ENCODE measurements at regions not wholly inside any gene's neighbourhood (a gene's known extent, or its start where the extent isn't known, plus 50 kb on each side); places are given as distances from the start of the nearest gene placed in this dataset.
"Not testable (repeated sequence)": the region's sequence is repeated elsewhere in the genome, so short reads cannot be mapped to it uniquely, and the experiment has no call there.

DNA sequence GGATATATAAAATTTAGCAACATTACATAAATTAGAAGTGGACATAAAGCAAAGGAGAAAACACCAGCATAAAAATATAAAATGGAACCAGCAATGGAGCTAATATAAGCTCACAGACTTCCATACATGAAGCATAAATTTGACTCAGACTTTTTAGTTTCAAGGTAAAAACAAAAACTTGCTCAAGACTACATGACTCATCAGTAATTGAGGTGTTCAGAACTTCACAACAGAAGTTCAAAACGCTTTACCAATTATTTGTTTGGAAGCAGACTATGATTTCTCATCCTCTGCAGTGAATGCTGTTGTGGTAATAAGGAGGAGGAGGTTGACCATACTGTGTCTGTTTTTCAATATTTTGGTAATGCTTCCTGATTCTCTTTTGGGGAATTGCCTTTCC lies 192.0 kb upstream of the MEIS1 start:
- CTCF ChIA-PET; intact Hi-C loops (cut with micrococcal nuclease; ENCODE audit: unreplicated experiment); POLR2A ChIA-PET; H3K27ac ChIP-seq (ENCODE audit: low read length); ATAC-seq; H3K9me3 ChIP-seq (ENCODE audit: control insufficient read depth, insufficient read depth, low read depth, low read length); in situ Hi-C loops (cut with HindIII; ENCODE audit: low pct_unique_long_range_greater_than_20kb, low sequenced_read_pairs); H3K4me3 ChIP-seq (ENCODE audit: low read depth in 2 of 2, low read length in 2 of 2); H3K27me3 ChIP-seq (ENCODE audit: control insufficient read depth, insufficient read depth, low read length); H3K4me1 ChIP-seq (ENCODE audit: control insufficient read depth, insufficient read depth, low read length); H3K36me3 ChIP-seq (ENCODE audit: control insufficient read depth, insufficient read depth, low read length); BruUV-seq (replicated peaks); DNase-seq (ENCODE audit: low read depth, low spot score): not testable (repeated sequence)

DNA sequence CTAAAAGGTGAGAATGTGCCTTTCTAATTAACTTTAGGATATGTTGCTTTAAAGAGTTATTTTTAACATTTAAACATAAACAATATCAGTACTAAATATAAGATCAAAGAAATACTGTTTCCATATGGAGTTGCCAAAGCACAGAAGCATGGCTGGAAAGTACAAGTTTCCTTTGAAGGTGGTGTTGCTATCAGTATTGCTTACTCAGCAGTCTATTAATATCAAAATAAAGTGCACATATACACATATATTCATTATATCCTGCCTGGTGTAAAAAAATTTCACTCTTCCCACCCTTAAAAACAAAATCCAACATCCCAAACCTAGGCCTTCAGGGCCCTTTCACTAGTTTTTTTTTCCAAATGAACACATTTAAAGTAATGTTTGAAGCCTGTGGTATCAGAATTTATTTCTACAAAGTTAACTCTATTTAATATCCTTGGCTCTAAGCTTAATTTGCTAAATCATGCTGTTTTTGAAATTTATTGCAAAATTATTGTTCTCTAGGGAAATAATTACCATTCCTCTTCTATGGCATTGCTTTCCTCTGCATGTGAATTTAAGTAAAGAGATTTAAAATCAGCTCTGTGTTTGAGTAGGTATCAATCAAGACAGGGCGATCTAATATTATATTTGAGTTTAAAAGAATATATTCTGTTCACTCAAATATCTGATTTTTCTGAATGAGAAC lies 192.7 kb upstream of the MEIS1 start:
- BruUV-seq (replicated peaks), result no TSS peak
- no peak for TF ChIP-seq SIN3A (IDR thresholded peaks at IDR 0.05; ENCODE audit: borderline replicate concordance, insufficient read depth, low read depth, low read length)
- no peak for TF ChIP-seq TCF7L2 (IDR thresholded peaks at IDR 0.05; ENCODE audit: low read depth, low read length)
- TF ChIP-seq, protein P1, sequence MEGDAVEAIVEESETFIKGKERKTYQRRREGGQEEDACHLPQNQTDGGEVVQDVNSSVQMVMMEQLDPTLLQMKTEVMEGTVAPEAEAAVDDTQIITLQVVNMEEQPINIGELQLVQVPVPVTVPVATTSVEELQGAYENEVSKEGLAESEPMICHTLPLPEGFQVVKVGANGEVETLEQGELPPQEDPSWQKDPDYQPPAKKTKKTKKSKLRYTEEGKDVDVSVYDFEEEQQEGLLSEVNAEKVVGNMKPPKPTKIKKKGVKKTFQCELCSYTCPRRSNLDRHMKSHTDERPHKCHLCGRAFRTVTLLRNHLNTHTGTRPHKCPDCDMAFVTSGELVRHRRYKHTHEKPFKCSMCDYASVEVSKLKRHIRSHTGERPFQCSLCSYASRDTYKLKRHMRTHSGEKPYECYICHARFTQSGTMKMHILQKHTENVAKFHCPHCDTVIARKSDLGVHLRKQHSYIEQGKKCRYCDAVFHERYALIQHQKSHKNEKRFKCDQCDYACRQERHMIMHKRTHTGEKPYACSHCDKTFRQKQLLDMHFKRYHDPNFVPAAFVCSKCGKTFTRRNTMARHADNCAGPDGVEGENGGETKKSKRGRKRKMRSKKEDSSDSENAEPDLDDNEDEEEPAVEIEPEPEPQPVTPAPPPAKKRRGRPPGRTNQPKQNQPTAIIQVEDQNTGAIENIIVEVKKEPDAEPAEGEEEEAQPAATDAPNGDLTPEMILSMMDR (IDR thresholded peaks at IDR 0.05), result no peak
- TF ChIP-seq POLR2AphosphoS5 (IDR thresholded peaks at IDR 0.05; ENCODE audit: low read depth, low read length), result no peak
- TF ChIP-seq, protein P2, sequence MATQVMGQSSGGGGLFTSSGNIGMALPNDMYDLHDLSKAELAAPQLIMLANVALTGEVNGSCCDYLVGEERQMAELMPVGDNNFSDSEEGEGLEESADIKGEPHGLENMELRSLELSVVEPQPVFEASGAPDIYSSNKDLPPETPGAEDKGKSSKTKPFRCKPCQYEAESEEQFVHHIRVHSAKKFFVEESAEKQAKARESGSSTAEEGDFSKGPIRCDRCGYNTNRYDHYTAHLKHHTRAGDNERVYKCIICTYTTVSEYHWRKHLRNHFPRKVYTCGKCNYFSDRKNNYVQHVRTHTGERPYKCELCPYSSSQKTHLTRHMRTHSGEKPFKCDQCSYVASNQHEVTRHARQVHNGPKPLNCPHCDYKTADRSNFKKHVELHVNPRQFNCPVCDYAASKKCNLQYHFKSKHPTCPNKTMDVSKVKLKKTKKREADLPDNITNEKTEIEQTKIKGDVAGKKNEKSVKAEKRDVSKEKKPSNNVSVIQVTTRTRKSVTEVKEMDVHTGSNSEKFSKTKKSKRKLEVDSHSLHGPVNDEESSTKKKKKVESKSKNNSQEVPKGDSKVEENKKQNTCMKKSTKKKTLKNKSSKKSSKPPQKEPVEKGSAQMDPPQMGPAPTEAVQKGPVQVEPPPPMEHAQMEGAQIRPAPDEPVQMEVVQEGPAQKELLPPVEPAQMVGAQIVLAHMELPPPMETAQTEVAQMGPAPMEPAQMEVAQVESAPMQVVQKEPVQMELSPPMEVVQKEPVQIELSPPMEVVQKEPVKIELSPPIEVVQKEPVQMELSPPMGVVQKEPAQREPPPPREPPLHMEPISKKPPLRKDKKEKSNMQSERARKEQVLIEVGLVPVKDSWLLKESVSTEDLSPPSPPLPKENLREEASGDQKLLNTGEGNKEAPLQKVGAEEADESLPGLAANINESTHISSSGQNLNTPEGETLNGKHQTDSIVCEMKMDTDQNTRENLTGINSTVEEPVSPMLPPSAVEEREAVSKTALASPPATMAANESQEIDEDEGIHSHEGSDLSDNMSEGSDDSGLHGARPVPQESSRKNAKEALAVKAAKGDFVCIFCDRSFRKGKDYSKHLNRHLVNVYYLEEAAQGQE (IDR thresholded peaks at IDR 0.05; ENCODE audit: insufficient read depth in 1 of 2, low read depth in 2 of 2, low read length in 1 of 2), result no peak
- no peak for ATAC-seq
- H3K4me1 ChIP-seq (ENCODE audit: control insufficient read depth, insufficient read depth, low read length), result no peaks in the 10 kb centered on the region
- no peak overlapping the region for H3K27ac ChIP-seq (ENCODE audit: low read length)
- H3K9me3 ChIP-seq (ENCODE audit: control insufficient read depth, insufficient read depth, low read depth, low read length), result no peaks in the 10 kb centered on the region
- no peaks in the 10 kb centered on the region for H3K36me3 ChIP-seq (ENCODE audit: control insufficient read depth, insufficient read depth, low read length)
- H3K27me3 ChIP-seq (ENCODE audit: control insufficient read depth, insufficient read depth, low read length), result no peaks in the 10 kb centered on the region; the same call in none of the 2 replicates
- H3K4me3 ChIP-seq (ENCODE audit: low read depth in 2 of 2, low read length in 2 of 2), result no peak overlapping the region
- ChIA-PET CTCF (no interaction called here), POLR2A (no interaction called here)
- intact Hi-C loops (cut with micrococcal nuclease; ENCODE audit: unreplicated experiment) (no loop called here), in situ Hi-C loops (cut with HindIII; ENCODE audit: low pct_unique_long_range_greater_than_20kb, low sequenced_read_pairs) (no loop called here)
- DNase-seq (ENCODE audit: low read depth, low spot score), result no peak

DNA sequence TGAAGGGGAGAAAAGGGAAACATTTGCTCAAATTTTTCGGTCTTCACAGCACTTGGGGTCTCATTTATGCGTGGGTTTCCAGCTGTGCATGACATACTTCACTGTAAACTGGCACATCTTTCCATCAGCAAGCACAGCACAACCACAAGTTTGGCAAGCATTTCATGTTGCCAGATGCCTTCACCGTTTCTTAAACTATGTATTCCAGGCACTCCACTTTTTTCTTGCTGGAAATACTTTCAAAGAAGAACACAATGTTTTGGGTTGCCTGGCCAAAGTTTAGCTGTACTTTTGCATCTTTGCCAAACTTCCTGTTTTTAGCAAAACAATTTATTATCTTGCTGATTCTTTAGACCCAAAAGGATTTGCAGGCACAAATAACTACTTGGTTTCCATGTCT lies 194.6 kb upstream of the MEIS1 start:
- ATAC-seq, result no peak
- H3K4me3 ChIP-seq (ENCODE audit: low read depth in 2 of 2, low read length in 2 of 2), result no peak overlapping the region
- ChIA-PET CTCF (no interaction called here), POLR2A (no interaction called here)
- H3K27ac ChIP-seq (ENCODE audit: low read length), result no peak overlapping the region
- H3K9me3 ChIP-seq (ENCODE audit: control insufficient read depth, insufficient read depth, low read depth, low read length), result no peaks in the 10 kb centered on the region
- DNase-seq (ENCODE audit: low read depth, low spot score), result no peak
- H3K4me1 ChIP-seq (ENCODE audit: control insufficient read depth, insufficient read depth, low read length), result no peaks in the 10 kb centered on the region
- no peak for TF ChIP-seq TCF7L2 (IDR thresholded peaks at IDR 0.05; ENCODE audit: low read depth, low read length)
- no peak for TF ChIP-seq POLR2AphosphoS5 (IDR thresholded peaks at IDR 0.05; ENCODE audit: low read depth, low read length)
- TF ChIP-seq, protein P2 (IDR thresholded peaks at IDR 0.05; ENCODE audit: insufficient read depth in 1 of 2, low read depth in 2 of 2, low read length in 1 of 2), result no peak
- TF ChIP-seq, protein P1 (IDR thresholded peaks at IDR 0.05), result no peak
- no peak for TF ChIP-seq SIN3A (IDR thresholded peaks at IDR 0.05; ENCODE audit: borderline replicate concordance, insufficient read depth, low read depth, low read length)
- no peaks in the 10 kb centered on the region; the same call in none of the 2 replicates for H3K27me3 ChIP-seq (ENCODE audit: control insufficient read depth, insufficient read depth, low read length)
- intact Hi-C loops (cut with micrococcal nuclease; ENCODE audit: unreplicated experiment) (no loop called here), in situ Hi-C loops (cut with HindIII; ENCODE audit: low pct_unique_long_range_greater_than_20kb, low sequenced_read_pairs) (no loop called here)
- H3K36me3 ChIP-seq (ENCODE audit: control insufficient read depth, insufficient read depth, low read length), result no peaks in the 10 kb centered on the region
- no TSS peak for BruUV-seq (replicated peaks)

Measured in Panc1 (cell line).